DOHH2 (cell line): ENCODE measurements at regions not wholly inside any gene's neighbourhood (a gene's known extent, or its start where the extent isn't known, plus 50 kb on each side); places are given as distances from the start of the nearest gene placed in this dataset.

Source experiments
- EZH2phosphoT487 ChIP-seq: fragments of 200-600 bp; sonication (generic); IDR thresholded peaks from 2 replicates; pipeline ENCODE4 v1.6.1; 2017; ENCODE audit warnings: borderline replicate concordance, mild to moderate bottlenecking, antibody characterized with exemption, low read length, moderate library complexity, mixed read lengths
- TF ChIP-seq, protein P1 (sequence below): fragments of 200-600 bp; sonication (generic); IDR thresholded peaks from one replicate; pipeline ENCODE4 v1.5.1; 2014; ENCODE audit warnings: antibody characterized with exemption, mild to moderate bottlenecking, low read depth, low read length; ENCODE audit not compliant: poor library complexity, severe bottlenecking

GRCh38 chr13:47004027-47004426 lies 107.2 kb upstream of the HTR2A start:
- TF ChIP-seq, protein P1, sequence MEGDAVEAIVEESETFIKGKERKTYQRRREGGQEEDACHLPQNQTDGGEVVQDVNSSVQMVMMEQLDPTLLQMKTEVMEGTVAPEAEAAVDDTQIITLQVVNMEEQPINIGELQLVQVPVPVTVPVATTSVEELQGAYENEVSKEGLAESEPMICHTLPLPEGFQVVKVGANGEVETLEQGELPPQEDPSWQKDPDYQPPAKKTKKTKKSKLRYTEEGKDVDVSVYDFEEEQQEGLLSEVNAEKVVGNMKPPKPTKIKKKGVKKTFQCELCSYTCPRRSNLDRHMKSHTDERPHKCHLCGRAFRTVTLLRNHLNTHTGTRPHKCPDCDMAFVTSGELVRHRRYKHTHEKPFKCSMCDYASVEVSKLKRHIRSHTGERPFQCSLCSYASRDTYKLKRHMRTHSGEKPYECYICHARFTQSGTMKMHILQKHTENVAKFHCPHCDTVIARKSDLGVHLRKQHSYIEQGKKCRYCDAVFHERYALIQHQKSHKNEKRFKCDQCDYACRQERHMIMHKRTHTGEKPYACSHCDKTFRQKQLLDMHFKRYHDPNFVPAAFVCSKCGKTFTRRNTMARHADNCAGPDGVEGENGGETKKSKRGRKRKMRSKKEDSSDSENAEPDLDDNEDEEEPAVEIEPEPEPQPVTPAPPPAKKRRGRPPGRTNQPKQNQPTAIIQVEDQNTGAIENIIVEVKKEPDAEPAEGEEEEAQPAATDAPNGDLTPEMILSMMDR, result no peak
- no peak for TF ChIP-seq EZH2phosphoT487
